Progenitor cell of endocrine pancreas (in vitro differentiated cells): ENCODE measurements at regions not wholly inside any gene's neighbourhood (a gene's known extent, or its start where the extent isn't known, plus 50 kb on each side); places are given as distances from the start of the nearest gene placed in this dataset.
"Not testable (repeated sequence)": the region's sequence is repeated elsewhere in the genome, so short reads cannot be mapped to it uniquely, and the experiment has no call there.

ENCODE experiments used
- DNase-seq: peaks from one replicate; pipeline ENCODE4 v3.0.0; 2021; ENCODE audit warnings: low spot score; ENCODE audit not compliant: unreplicated experiment
- H3K27ac Mint-ChIP-seq: 2 replicates; pipeline ENCODE4 v1.8.0; 2021; ENCODE audit warnings: mild to moderate bottlenecking, moderate library complexity, mixed read lengths
- H3K27me3 Mint-ChIP-seq: 2 replicates; pipeline ENCODE4 v1.8.0; 2021; ENCODE audit warnings: mixed read lengths
- H3K36me3 Mint-ChIP-seq: 2 replicates; pipeline ENCODE4 v1.8.0; 2022; ENCODE audit warnings: mixed read lengths; ENCODE audit not compliant: insufficient read depth
- H3K4me1 Mint-ChIP-seq: 2 replicates; pipeline ENCODE4 v1.8.0; 2021; ENCODE audit warnings: low read depth, mixed read lengths
- H3K4me3 Mint-ChIP-seq: 2 replicates; pipeline ENCODE4 v1.8.0; 2021; ENCODE audit warnings: low read depth, mild to moderate bottlenecking, moderate library complexity, mixed read lengths
- H3K9me3 Mint-ChIP-seq: 2 replicates; pipeline ENCODE4 v1.8.0; 2021; ENCODE audit warnings: low read depth, mixed read lengths
- TF ChIP-seq, protein P1 (sequence below): fragments of 200-600 bp; sonication (generic); IDR thresholded peaks from one replicate; pipeline ENCODE4 v1.5.0; 2021; ENCODE audit warnings: antibody characterized with exemption, mild to moderate bottlenecking; ENCODE audit not compliant: unreplicated experiment

GRCh38 chr7:84912993-84913635, 273.7 kb downstream of the SEMA3D start:
- H3K4me3 Mint-ChIP-seq: no peak overlapping the region
- TF ChIP-seq, protein P1, sequence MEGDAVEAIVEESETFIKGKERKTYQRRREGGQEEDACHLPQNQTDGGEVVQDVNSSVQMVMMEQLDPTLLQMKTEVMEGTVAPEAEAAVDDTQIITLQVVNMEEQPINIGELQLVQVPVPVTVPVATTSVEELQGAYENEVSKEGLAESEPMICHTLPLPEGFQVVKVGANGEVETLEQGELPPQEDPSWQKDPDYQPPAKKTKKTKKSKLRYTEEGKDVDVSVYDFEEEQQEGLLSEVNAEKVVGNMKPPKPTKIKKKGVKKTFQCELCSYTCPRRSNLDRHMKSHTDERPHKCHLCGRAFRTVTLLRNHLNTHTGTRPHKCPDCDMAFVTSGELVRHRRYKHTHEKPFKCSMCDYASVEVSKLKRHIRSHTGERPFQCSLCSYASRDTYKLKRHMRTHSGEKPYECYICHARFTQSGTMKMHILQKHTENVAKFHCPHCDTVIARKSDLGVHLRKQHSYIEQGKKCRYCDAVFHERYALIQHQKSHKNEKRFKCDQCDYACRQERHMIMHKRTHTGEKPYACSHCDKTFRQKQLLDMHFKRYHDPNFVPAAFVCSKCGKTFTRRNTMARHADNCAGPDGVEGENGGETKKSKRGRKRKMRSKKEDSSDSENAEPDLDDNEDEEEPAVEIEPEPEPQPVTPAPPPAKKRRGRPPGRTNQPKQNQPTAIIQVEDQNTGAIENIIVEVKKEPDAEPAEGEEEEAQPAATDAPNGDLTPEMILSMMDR: no peak
- H3K27me3 Mint-ChIP-seq: no peaks in the 10 kb centered on the region
- DNase-seq: no peak
- H3K9me3 Mint-ChIP-seq: no peaks in the 10 kb centered on the region
- no peaks in the 10 kb centered on the region for H3K36me3 Mint-ChIP-seq
- H3K4me1 Mint-ChIP-seq: no peaks in the 10 kb centered on the region
- no peak overlapping the region for H3K27ac Mint-ChIP-seq

DNA sequence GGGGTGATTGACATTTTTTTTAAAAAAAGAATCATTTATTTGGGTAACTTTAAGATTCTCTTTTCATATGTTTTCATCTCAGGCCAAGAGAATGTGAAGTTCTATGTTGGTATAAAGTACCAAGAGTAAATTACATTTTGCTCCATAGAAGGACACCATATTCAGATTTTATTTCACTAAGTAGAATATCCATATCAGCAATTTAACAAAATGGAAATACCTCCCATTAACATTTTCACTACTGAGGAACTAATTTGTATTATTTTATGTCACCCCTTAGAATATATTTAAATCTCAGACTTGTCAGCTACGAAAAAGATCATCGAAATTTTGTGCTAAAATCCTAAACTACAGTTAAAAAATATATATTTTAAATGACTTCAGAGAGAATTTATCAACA, 274.3 kb downstream of the SEMA3D start:
- Mint-ChIP-seq H3K4me1 (no peaks in the 10 kb centered on the region), H3K27me3 (no peaks in the 10 kb centered on the region), H3K9me3 (no peaks in the 10 kb centered on the region), H3K4me3 (no peak overlapping the region), H3K27ac (no peak overlapping the region), H3K36me3 (no peaks in the 10 kb centered on the region)
- DNase-seq: no peak
- TF ChIP-seq, protein P1: no peak

- no peaks in the 10 kb centered on the region for H3K9me3 Mint-ChIP-seq
- no peaks in the 10 kb centered on the region for H3K36me3 Mint-ChIP-seq
- no peak overlapping the region for H3K27ac Mint-ChIP-seq
- TF ChIP-seq, protein P1: no peak
- no peaks in the 10 kb centered on the region for H3K27me3 Mint-ChIP-seq
- H3K4me1 Mint-ChIP-seq: no peaks in the 10 kb centered on the region
- no peak overlapping the region for H3K4me3 Mint-ChIP-seq
- no peak for DNase-seq
Measured at GRCh38 chr7:84912018-84912417, 274.8 kb downstream of the SEMA3D start.

DNA sequence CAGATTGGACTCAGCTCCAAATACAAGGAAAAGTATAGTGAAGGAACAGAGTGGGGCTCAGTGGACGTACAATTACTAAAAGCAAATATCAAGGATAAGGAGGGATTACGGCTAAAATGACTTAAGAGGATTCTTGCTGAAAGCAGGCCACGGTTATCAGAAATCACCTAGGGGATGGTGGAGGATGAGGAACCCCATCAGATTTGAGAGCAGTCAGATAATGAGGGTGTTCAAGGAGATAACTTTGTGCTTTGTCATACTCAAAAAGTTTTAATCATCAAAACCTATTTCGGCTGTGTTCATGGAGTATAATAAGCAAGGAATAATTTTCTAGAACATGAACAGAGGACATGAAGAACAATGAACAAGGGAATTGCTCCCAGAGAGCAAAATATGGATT, 275.8 kb downstream of the SEMA3D start:
- Mint-ChIP-seq H3K9me3 (no peaks in the 10 kb centered on the region), H3K36me3 (no peaks in the 10 kb centered on the region), H3K27me3 (no peaks in the 10 kb centered on the region), H3K4me3 (no peak overlapping the region), H3K27ac (no peak overlapping the region), H3K4me1 (no peaks in the 10 kb centered on the region)
- TF ChIP-seq, protein P1: no peak
- DNase-seq: no peak

GRCh38 chr7:84910322-84910721, 276.5 kb downstream of the SEMA3D start:
- H3K27ac Mint-ChIP-seq, H3K4me3 Mint-ChIP-seq, H3K36me3 Mint-ChIP-seq, DNase-seq, H3K4me1 Mint-ChIP-seq, H3K9me3 Mint-ChIP-seq, H3K27me3 Mint-ChIP-seq: not testable (repeated sequence)

GRCh38 chr7:84908196-84908793, 278.6 kb downstream of the SEMA3D start:
- H3K4me1 Mint-ChIP-seq: no peaks in the 10 kb centered on the region
- no peak for DNase-seq
- H3K4me3 Mint-ChIP-seq: no peak overlapping the region
- H3K36me3 Mint-ChIP-seq: no peaks in the 10 kb centered on the region
- H3K9me3 Mint-ChIP-seq: no peaks in the 10 kb centered on the region
- H3K27ac Mint-ChIP-seq: no peak overlapping the region
- TF ChIP-seq, protein P1: no peak
- no peaks in the 10 kb centered on the region for H3K27me3 Mint-ChIP-seq
